ENCODE measurements at regions not wholly inside any gene's neighbourhood (a gene's known extent, or its start where the extent isn't known, plus 50 kb on each side); places are given as distances from the start of the nearest gene placed in this dataset.

DNA sequence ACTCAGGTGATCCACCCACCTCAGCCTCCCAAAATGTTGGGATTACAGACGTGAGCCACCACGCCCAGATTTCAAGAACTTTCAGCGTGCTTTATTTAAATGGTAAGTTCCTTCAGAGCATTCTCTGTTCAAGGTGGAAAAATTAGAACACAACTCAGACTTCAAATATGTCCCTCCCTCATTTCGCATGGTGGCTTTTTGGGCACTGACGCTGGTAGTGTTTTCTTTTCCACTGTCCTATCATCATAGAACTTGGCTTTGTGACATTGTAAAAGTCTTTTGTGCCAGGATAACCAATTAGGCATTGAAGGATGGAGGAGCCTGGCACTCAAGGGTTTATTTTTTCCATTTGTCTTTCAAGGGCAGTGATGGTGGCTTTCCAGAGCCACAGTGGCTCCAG lies 190.8 kb downstream of the NUAK1 start:
- no peaks in the 10 kb centered on the region for H3K4me1 Mint-ChIP-seq (ENCODE audit: low read depth)
- no peaks in the 10 kb centered on the region for H3K27me3 Mint-ChIP-seq
- H3K9me3 Mint-ChIP-seq: peaks cover 4% of the 10 kb centered on the region
- H3K27ac Mint-ChIP-seq: no peak overlapping the region
- H3K4me3 Mint-ChIP-seq: no peak overlapping the region
- H3K36me3 Mint-ChIP-seq (ENCODE audit: low read depth): no peaks in the 10 kb centered on the region

GRCh38 chr12:105948331-105948730 lies 190.4 kb downstream of the NUAK1 start:
- H3K9me3 Mint-ChIP-seq: peaks cover 4% of the 10 kb centered on the region
- no peaks in the 10 kb centered on the region for H3K36me3 Mint-ChIP-seq (ENCODE audit: low read depth)
- H3K4me1 Mint-ChIP-seq (ENCODE audit: low read depth): no peaks in the 10 kb centered on the region
- H3K27ac Mint-ChIP-seq: no peak overlapping the region
- H3K4me3 Mint-ChIP-seq: no peak overlapping the region
- no peaks in the 10 kb centered on the region for H3K27me3 Mint-ChIP-seq

GRCh38 chr12:105949391-105949790 lies 189.4 kb downstream of the NUAK1 start:
- H3K9me3 Mint-ChIP-seq: peaks cover 4% of the 10 kb centered on the region
- H3K4me1 Mint-ChIP-seq (ENCODE audit: low read depth): no peaks in the 10 kb centered on the region
- no peaks in the 10 kb centered on the region for H3K27me3 Mint-ChIP-seq
- no peaks in the 10 kb centered on the region for H3K36me3 Mint-ChIP-seq (ENCODE audit: low read depth)
- no peak overlapping the region for H3K4me3 Mint-ChIP-seq
- H3K27ac Mint-ChIP-seq: no peak overlapping the region

GRCh38 chr12:105951732-105952131 lies 187.0 kb downstream of the NUAK1 start:
- Mint-ChIP-seq H3K4me1 (ENCODE audit: low read depth) (no peaks in the 10 kb centered on the region), H3K27ac (no peak overlapping the region), H3K4me3 (no peak overlapping the region), H3K27me3 (no peaks in the 10 kb centered on the region), H3K9me3 (peaks cover 4% of the 10 kb centered on the region), H3K36me3 (ENCODE audit: low read depth) (no peaks in the 10 kb centered on the region)

DNA sequence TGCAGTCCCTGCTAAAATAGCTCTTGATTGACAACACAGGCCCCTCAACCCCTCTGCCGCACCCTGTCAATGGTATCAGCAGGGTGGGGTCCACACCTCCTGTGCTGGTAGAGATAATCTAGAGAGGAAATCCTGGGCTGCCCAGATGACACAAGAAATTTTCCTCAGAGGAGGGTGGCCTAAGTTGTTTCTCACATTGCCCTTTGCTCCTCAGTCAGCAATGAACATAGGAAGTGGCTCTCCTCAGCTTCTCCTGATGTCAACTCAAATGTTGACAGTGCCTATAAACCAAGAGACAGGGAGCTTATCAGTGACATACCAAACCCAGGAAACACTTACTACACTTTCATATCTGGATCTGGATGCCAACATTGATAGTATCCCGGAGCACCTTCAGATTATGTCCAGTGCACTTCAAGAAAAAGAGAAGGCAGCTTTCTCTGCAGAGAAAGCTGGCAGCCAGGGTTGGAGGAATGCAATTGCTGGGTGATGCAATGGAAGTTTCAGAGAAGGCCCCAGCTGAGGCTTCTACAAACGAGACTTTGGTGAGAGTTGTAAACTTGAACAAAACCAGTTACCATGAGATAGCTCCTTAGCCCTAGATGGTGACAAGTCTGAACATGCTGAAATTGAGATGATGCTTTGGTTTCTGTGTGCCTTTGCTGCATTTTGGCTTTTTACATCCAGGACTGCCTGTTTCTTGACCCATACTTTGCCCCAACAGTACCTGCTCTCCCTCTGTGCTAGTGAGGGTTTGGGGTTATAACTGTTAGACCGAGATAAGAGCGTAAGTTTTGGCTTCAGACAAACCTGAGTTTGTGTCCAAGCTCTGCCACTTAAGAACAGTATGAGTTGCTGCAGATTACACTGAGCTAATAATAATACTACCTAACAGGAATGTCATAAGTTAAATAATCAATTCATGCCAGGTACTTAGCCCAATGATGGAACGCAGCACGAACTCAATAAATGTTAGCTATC lies 183.5 kb downstream of the NUAK1 start:
- Mint-ChIP-seq H3K36me3 (ENCODE audit: low read depth) (no peaks in the 10 kb centered on the region), H3K4me3 (no peak overlapping the region), H3K4me1 (ENCODE audit: low read depth) (no peaks in the 10 kb centered on the region), H3K9me3 (peaks cover 3% of the 10 kb centered on the region), H3K27ac (no peak overlapping the region), H3K27me3 (peaks cover 11% of the 10 kb centered on the region)

GRCh38 chr12:105955976-105956375 lies 182.8 kb downstream of the NUAK1 start:
- H3K27me3 Mint-ChIP-seq: peaks cover 11% of the 10 kb centered on the region
- no peaks in the 10 kb centered on the region for H3K4me1 Mint-ChIP-seq (ENCODE audit: low read depth)
- no peaks in the 10 kb centered on the region for H3K36me3 Mint-ChIP-seq (ENCODE audit: low read depth)
- H3K27ac Mint-ChIP-seq: no peak overlapping the region
- peaks cover 3% of the 10 kb centered on the region for H3K9me3 Mint-ChIP-seq
- H3K4me3 Mint-ChIP-seq: no peak overlapping the region

- Mint-ChIP-seq H3K27ac (no peak overlapping the region), H3K27me3 (peaks cover 15% of the 10 kb centered on the region), H3K4me3 (no peak overlapping the region), H3K36me3 (ENCODE audit: low read depth) (no peaks in the 10 kb centered on the region), H3K9me3 (peaks cover 3% of the 10 kb centered on the region), H3K4me1 (ENCODE audit: low read depth) (no peaks in the 10 kb centered on the region)
These were observed 181.9 kb downstream of the NUAK1 start for GRCh38 chr12:105956662-105957457.

DNA sequence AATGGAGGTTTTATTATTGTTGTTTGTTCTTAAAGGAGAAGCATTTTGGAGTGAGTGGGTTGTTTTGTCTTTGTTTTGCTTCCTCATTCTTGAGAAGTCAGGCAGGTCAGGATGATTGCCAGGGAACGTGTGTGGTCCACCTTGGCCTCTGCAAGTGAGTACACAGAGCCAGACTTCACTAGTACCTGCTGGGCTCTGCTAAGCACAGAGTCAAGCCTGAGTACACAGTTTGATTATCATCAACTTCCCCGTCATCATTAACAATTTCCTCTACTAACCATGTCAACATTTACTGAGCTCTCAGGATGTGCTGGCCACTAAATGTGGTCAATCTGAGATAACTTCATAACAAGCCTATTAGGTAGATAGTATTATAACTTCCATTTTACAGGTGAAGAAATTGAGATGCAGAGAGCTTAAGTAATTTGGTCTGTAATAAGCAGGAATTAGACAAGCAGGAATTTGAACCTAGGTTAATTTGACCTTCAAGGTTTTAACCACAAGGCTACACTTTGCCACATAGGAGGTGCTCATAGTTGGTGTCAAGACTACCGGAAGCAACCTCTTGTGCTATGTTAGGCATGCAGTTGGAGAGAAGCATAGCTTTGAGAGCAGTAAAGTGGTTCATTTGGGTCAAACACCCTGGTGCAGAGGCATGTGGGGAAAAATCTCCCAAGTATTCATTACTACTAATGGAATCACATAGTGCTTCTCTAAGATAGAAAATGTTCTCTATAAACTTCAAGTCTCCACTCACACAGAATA lies 178.3 kb downstream of the NUAK1 start:
- Mint-ChIP-seq H3K4me3 (no peak overlapping the region), H3K27me3 (peaks cover 15% of the 10 kb centered on the region), H3K27ac (no peak overlapping the region), H3K36me3 (ENCODE audit: low read depth) (no peaks in the 10 kb centered on the region), H3K4me1 (ENCODE audit: low read depth) (no peaks in the 10 kb centered on the region), H3K9me3 (peaks cover 3% of the 10 kb centered on the region)

- Mint-ChIP-seq H3K9me3 (peaks cover 3% of the 10 kb centered on the region), H3K27ac (no peak overlapping the region), H3K4me1 (ENCODE audit: low read depth) (no peaks in the 10 kb centered on the region), H3K4me3 (no peak overlapping the region), H3K36me3 (ENCODE audit: low read depth) (no peaks in the 10 kb centered on the region), H3K27me3 (peaks cover 17% of the 10 kb centered on the region)
These were observed 176.7 kb downstream of the NUAK1 start for GRCh38 chr12:105961821-105962671.

DNA sequence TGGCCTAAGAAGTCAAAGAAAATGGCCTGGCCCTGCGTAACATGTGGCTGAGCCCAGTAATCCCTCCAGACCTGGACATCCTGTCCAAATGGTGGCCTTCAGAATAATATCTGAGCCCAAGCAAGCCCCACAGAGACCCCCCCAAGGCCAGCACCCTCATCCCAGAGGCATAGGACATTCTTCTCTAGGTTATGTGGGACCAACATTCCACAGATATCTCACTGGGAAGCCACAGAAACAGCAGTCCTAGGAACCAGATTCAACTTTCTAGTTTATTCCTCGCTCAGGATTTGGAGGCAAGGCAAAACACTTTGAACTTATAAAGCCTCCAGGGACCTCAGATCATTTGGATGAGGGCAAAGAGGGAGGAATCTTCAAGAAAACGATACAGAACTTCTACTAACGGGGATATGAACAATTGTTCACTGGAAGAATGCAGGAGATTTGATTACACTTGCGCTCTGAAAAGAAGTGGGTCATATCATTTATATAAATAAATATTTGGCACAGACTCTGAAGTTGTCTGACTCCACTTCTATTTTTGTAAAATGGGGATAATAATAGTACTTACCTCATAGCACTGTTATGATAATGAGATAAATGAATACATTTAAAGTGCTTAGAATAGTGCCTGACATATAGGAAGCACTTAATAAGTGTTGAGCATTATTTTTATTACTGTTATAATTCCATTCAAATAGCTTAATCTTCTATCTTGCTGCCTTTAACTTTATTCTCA lies 171.5 kb downstream of the NUAK1 start:
- Mint-ChIP-seq H3K27me3 (peaks cover 3% of the 10 kb centered on the region), H3K36me3 (ENCODE audit: low read depth) (no peaks in the 10 kb centered on the region), H3K9me3 (no peaks in the 10 kb centered on the region), H3K4me3 (no peak overlapping the region), H3K4me1 (ENCODE audit: low read depth) (no peaks in the 10 kb centered on the region), H3K27ac (no peak overlapping the region)

DNA sequence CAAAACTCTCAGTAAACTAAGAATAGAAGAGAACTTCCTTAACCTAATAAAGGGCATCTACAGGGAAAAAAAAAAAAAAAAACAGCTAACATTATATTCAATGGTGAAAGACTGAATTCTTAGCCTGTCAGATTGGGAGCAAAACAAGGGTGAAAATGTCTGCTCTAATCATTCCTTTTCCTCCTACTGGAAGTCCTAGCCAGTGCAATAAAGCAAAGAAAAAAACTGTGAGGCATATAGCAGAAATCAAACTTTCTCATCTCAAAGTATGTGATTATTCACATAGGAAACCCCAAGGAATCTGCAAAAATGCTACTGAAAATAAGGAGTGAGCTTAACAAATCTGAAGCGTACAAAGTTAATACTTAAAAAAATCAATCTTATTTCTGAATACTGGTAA lies 170.7 kb downstream of the NUAK1 start:
- Mint-ChIP-seq H3K9me3 (no peaks in the 10 kb centered on the region), H3K27ac (no peak overlapping the region), H3K36me3 (ENCODE audit: low read depth) (no peaks in the 10 kb centered on the region), H3K4me3 (no peak overlapping the region), H3K27me3 (peaks cover 3% of the 10 kb centered on the region), H3K4me1 (ENCODE audit: low read depth) (no peaks in the 10 kb centered on the region)

DNA sequence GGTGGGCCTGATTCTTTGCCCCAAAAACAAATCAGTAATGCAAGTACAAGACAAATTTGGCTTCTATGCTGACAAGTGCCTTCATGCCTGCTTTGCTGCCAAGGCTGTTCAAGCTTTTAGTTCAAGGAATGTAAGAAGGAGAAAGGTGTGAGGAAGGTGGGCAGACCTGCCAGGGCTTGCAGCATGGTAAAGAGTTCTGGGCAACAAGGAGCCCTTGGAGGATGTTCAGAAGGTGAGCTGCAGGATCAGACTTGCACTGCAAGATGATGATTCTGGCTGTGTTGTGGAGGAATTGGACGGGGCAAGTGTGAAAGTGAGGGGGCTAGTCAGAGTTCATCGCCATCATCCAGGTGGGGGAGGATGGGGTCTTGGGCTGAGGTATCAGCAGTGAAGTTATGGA lies 167.9 kb downstream of the NUAK1 start:
- Mint-ChIP-seq H3K9me3 (no peaks in the 10 kb centered on the region), H3K27ac (no peak overlapping the region), H3K27me3 (peaks cover 3% of the 10 kb centered on the region), H3K4me1 (ENCODE audit: low read depth) (no peaks in the 10 kb centered on the region), H3K36me3 (ENCODE audit: low read depth) (no peaks in the 10 kb centered on the region), H3K4me3 (no peak overlapping the region)

- no peak overlapping the region for H3K27ac Mint-ChIP-seq
- H3K27me3 Mint-ChIP-seq: peaks cover 3% of the 10 kb centered on the region
- H3K9me3 Mint-ChIP-seq: no peaks in the 10 kb centered on the region
These were observed 164.0 kb downstream of the NUAK1 start for GRCh38 chr12:105974738-105975137.

More at GRCh38 chr12:105974738-105975137, 164.0 kb downstream of the NUAK1 start:
- H3K4me3 Mint-ChIP-seq: no peak overlapping the region
- H3K4me1 Mint-ChIP-seq (ENCODE audit: low read depth): no peaks in the 10 kb centered on the region
- no peaks in the 10 kb centered on the region for H3K36me3 Mint-ChIP-seq (ENCODE audit: low read depth)
